ENCODE measurements at regions not wholly inside any gene's neighbourhood (a gene's known extent, or its start where the extent isn't known, plus 50 kb on each side); places are given as distances from the start of the nearest gene placed in this dataset.

- TF ChIP-seq EZH2 (IDR thresholded peaks at IDR 0.05; ENCODE audit: low read length) (no peak), CTCF (optimal IDR thresholded peaks at IDR 0.05 in 1 of 3, IDR thresholded peaks at IDR 0.05 in 1 of 3, conservative IDR thresholded peaks at IDR 0.05 in 1 of 3; ENCODE audit: extremely low read depth in 1 of 3, insufficient read depth in 2 of 3, low read length in 3 of 3) (no peak)
Observed at GRCh38 chr3:104886220-104886995, 480.3 kb upstream of the ALCAM start.
